ENCODE measurements at regions not wholly inside any gene's neighbourhood (a gene's known extent, or its start where the extent isn't known, plus 50 kb on each side); places are given as distances from the start of the nearest gene placed in this dataset.

GRCh38 chr3:82353306-82354171, 592.1 kb upstream of the GBE1 start:
- no peak for TF ChIP-seq CTCF (IDR thresholded peaks at IDR 0.05; ENCODE audit: low read depth, low read length, missing control alignments)
- no peak for DNase-seq (ENCODE audit: low read depth)
- in situ Hi-C loops (cut with HindIII; ENCODE audit: low sequenced_read_pairs), result no loop called here
- H3K4me3 ChIP-seq (ENCODE audit: low read depth, low read length), result no peak overlapping the region

DNA sequence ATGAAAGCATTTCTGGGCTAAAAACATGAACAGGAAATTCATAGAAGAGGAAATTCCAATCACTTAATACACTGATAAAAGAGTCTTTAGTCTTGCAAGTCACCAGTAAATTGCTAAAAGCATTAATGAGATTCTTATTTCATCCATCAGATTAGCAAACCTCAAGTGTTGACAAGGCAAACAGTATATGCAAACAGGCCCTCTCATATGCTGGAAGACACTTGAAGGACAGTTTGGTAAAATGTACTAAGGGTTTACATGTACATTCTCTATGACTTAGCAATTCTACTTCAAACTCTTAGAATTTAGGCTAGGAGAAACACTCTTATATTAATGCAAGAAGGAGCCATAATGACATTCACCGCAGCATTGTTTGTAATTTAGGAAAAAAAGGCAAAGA, 586.1 kb upstream of the GBE1 start:
- in situ Hi-C loops (cut with HindIII; ENCODE audit: low sequenced_read_pairs), result no loop called here
- DNase-seq (ENCODE audit: low read depth), result no peak
- no peak overlapping the region for H3K4me3 ChIP-seq (ENCODE audit: low read depth, low read length)
- no peak for TF ChIP-seq CTCF (IDR thresholded peaks at IDR 0.05; ENCODE audit: low read depth, low read length, missing control alignments)

DNA sequence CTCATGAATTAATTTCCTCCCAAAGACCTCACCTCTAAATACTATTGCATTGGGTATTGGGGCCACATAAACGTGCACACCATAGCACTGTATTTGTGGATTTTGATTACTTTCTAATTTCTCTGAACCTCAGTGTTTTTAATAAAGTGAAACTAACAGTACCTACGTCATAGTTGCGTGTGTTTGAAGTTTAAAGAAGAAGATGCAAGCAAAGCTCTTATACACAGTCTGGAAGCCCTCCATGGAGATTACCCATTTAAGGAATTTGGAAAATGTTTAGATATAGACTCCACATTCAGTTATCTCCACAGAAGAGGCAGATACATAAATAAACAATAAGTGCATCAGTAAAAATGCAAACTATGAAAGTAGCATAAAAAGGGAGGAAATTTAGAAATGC, 581.1 kb upstream of the GBE1 start:
- no peak for TF ChIP-seq CTCF (IDR thresholded peaks at IDR 0.05; ENCODE audit: low read depth, low read length, missing control alignments)
- H3K4me3 ChIP-seq (ENCODE audit: low read depth, low read length), result no peak overlapping the region
- in situ Hi-C loops (cut with HindIII; ENCODE audit: low sequenced_read_pairs), result no loop called here
- no peak for DNase-seq (ENCODE audit: low read depth)

DNA sequence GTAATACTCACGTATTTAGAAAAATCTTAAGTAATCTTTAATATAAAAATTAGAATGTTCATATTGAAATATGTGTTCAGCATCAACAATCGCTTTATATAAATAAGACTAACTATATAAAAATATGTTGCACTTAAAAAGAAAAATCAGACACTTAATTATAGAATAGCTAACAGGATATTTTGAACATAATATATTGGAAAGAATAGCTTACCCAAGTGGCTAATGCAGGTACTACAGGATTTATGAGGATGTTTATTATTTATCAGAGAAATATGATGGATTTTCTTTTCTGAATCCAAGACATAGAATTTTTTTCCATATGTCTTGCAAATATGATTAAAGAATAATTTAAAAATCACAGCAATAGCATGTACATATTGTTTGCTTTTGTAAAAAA, 567.9 kb upstream of the GBE1 start:
- H3K4me3 ChIP-seq (ENCODE audit: low read depth, low read length), result no peak overlapping the region
- in situ Hi-C loops (cut with HindIII; ENCODE audit: low sequenced_read_pairs), result no loop called here
- TF ChIP-seq CTCF (IDR thresholded peaks at IDR 0.05; ENCODE audit: low read depth, low read length, missing control alignments), result no peak
- DNase-seq (ENCODE audit: low read depth), result no peak

DNA sequence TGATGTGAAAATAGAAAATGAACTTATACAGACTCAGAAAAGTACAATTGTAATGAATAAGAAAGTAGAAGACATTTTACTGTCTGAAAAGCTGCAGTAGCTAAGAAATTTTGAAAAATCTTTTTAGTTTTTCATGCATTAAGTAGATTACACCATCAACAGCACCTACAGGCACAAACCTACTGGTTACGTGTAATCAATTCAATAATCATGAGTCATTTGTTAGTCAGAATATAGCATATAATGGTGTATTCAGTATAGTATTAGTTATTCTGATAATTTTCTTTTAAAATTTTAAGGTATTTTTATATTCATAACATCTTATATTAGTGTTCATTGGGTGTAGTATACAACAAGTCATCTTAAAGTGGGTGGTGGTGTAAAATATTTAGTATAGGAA, 550.5 kb upstream of the GBE1 start:
- in situ Hi-C loops (cut with HindIII; ENCODE audit: low sequenced_read_pairs), result no loop called here
- H3K4me3 ChIP-seq (ENCODE audit: low read depth, low read length), result no peak overlapping the region
- TF ChIP-seq CTCF (IDR thresholded peaks at IDR 0.05; ENCODE audit: low read depth, low read length, missing control alignments), result no peak
- no peak for DNase-seq (ENCODE audit: low read depth)

- DNase-seq (ENCODE audit: low read depth), result no peak
- no peak for TF ChIP-seq CTCF (IDR thresholded peaks at IDR 0.05; ENCODE audit: low read depth, low read length, missing control alignments)
- no peak overlapping the region for H3K4me3 ChIP-seq (ENCODE audit: low read depth, low read length)
- in situ Hi-C loops (cut with HindIII; ENCODE audit: low sequenced_read_pairs), result no loop called here
Measured at GRCh38 chr3:82308755-82309154, 547.3 kb upstream of the GBE1 start.
